ENCODE measurements at regions not wholly inside any gene's neighbourhood (a gene's known extent, or its start where the extent isn't known, plus 50 kb on each side); places are given as distances from the start of the nearest gene placed in this dataset.

- TF ChIP-seq, protein P1, sequence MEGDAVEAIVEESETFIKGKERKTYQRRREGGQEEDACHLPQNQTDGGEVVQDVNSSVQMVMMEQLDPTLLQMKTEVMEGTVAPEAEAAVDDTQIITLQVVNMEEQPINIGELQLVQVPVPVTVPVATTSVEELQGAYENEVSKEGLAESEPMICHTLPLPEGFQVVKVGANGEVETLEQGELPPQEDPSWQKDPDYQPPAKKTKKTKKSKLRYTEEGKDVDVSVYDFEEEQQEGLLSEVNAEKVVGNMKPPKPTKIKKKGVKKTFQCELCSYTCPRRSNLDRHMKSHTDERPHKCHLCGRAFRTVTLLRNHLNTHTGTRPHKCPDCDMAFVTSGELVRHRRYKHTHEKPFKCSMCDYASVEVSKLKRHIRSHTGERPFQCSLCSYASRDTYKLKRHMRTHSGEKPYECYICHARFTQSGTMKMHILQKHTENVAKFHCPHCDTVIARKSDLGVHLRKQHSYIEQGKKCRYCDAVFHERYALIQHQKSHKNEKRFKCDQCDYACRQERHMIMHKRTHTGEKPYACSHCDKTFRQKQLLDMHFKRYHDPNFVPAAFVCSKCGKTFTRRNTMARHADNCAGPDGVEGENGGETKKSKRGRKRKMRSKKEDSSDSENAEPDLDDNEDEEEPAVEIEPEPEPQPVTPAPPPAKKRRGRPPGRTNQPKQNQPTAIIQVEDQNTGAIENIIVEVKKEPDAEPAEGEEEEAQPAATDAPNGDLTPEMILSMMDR (IDR thresholded peaks at IDR 0.05): no peak
- no peak for TF ChIP-seq POLR2A (IDR thresholded peaks at IDR 0.05)
Observed at GRCh38 chr1:104163912-104164476, 414.3 kb downstream of the AMY1C start.
